Retinal pigment epithelial cell (primary cell): ENCODE measurements at regions not wholly inside any gene's neighbourhood (a gene's known extent, or its start where the extent isn't known, plus 50 kb on each side); places are given as distances from the start of the nearest gene placed in this dataset.

ENCODE experiments used
- DNase-seq: peaks from one replicate; pipeline ENCODE4 v3.0.0-alpha.2; 2010; ENCODE audit warnings: low read depth
- H3K4me3 ChIP-seq: 2 replicates; pipeline ENCODE4 v1.5.1; 2011; ENCODE audit warnings: mild to moderate bottlenecking, low read length, control low read depth, moderate library complexity
- CTCF ChIP-seq: conservative IDR thresholded peaks from 2 replicates; pipeline ENCODE4 v1.5.1; 2011; ENCODE audit warnings: low read depth, low read length, control low read depth, inconsistent platforms

DNA sequence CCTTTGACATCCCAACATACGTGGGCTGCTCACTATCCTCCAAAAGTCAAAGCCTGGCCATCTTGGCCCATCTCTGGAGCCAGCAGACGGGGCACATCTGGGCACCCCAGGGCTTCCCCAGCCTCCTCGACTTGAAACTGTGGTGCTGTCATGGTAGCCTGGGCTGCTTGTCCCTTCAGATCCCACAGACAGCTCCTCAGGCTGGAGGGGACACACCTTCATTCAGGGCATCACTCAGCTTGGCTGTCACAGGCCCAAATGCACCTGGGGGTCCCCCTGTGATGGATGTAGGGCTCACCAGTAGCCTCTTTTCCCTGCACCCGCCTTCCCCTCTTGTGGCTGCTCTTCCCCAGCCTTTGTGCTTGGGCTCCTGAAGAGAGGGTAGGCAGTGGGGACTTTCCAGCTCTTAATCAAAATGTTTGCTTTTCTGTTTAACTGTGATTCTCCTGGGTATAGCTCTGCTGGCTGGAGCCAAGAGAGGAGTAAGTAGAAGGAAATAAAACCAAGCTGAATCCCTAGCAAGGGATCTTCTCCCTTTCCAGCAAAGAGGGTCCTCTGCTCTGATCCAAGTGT lies 92.3 kb downstream of the GYPC start:
- DNase-seq = no peak
- no peak overlapping the region for H3K4me3 ChIP-seq
- TF ChIP-seq CTCF = no peak

GRCh38 chr2:126748929-126749518 lies 93.1 kb downstream of the GYPC start:
- no peak for TF ChIP-seq CTCF

GRCh38 chr2:126749537-126749936 lies 93.6 kb downstream of the GYPC start:
- no peak for DNase-seq
- no peak overlapping the region for H3K4me3 ChIP-seq
- no peak for TF ChIP-seq CTCF

More at GRCh38 chr2:126748929-126749518, 93.1 kb downstream of the GYPC start:
- H3K4me3 ChIP-seq = no peak overlapping the region
- no peak for DNase-seq

DNA sequence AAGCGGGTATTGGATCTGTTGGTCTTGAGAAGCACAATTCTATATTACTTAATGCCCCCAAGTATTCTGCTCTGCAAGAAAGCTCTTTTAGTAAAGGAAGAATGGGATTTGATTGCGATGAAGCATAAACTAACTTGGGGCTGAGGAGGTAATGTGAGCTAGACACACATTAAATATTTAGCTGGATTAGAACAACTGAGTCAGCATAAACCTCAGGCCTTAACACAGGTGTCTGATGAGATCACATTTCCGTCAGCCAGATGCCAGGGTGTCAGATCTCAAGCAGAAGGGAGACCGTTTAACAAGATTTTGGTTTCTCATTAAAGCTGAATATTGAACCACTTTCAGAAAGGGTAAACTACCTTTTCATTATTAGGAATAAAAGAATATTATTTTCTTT lies 94.5 kb downstream of the GYPC start:
- no peak overlapping the region for H3K4me3 ChIP-seq
- no peak for DNase-seq
- no peak for TF ChIP-seq CTCF

- DNase-seq = no peak
- no peak for TF ChIP-seq CTCF
- no peak overlapping the region for H3K4me3 ChIP-seq
Observed at GRCh38 chr2:126751477-126751876, 95.5 kb downstream of the GYPC start.

GRCh38 chr2:126752876-126753275 lies 96.9 kb downstream of the GYPC start:
- H3K4me3 ChIP-seq = no peak overlapping the region
- DNase-seq = no peak
- TF ChIP-seq CTCF = no peak

DNA sequence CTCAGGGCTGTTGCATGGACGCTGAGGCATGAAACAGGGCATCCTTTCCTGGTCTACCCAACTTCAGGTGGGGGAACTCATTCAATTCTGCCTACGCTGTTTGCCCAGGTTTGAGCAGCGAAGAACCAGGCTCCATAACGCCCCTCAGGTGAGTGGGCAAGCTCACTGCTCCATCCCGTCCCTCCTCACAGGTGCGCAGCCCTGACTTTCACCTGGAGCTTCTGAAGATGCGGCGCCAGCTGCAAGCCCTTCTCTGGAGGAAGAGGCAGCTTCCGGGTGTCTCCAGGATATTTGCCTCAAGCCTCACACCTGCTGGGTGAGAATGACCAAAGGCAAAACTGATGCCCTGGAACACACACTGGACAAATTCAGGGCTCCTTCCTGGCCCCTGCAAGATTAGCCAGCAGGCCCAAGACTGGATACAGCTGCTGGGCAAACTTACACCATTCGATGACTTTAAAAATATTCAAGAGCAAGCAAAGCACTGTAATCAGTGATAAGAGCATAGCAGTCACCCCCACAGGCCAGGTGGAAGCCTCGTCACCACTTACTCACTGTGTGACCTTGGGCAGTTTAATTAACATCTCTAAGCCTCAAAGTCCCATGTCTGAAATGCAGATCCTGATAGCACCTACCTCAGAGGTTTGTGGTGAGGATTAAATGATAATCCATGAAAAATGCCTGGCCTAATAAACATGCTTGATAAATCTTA lies 97.7 kb downstream of the GYPC start:
- no peak overlapping the region for H3K4me3 ChIP-seq
- no peak for DNase-seq
- TF ChIP-seq CTCF = no peak
